Hepatocyte (in vitro differentiated cells): ENCODE measurements at regions not wholly inside any gene's neighbourhood (a gene's known extent, or its start where the extent isn't known, plus 50 kb on each side); places are given as distances from the start of the nearest gene placed in this dataset. TPM values are rescaled to one million over a fixed set of nuclear protein-coding genes. Genes with fewer than 3 reads are reported as not detected.

Experiments used
- DNase-seq: peaks from one replicate; pipeline ENCODE4 v3.0.0-alpha.2; 2016; ENCODE audit warnings: low spot score
- H2AFZ ChIP-seq: fragments of 200-600 bp; sonication (generic); 2 replicates; pipeline ENCODE4 v1.6.0; 2016; ENCODE audit warnings: antibody characterized with exemption, mild to moderate bottlenecking
- H3K27ac ChIP-seq: fragments of 200-600 bp; sonication (generic); 2 replicates; pipeline ENCODE4 v1.5.1; 2016; ENCODE audit warnings: mild to moderate bottlenecking
- H3K27me3 ChIP-seq: fragments of 200-600 bp; sonication (generic); 2 replicates; pipeline ENCODE4 v1.6.1; 2016
- H3K36me3 ChIP-seq: fragments of 200-600 bp; sonication (generic); replicated peaks from 2 replicates; pipeline ENCODE4 v1.5.1; 2016; ENCODE audit warnings: low read depth; ENCODE audit not compliant: insufficient read depth
- H3K4me1 ChIP-seq: fragments of 200-600 bp; sonication (generic); 2 replicates; pipeline ENCODE4 v1.5.1; 2016; ENCODE audit warnings: mild to moderate bottlenecking, moderate library complexity; ENCODE audit not compliant: insufficient read depth
- H3K4me2 ChIP-seq: fragments of 200-600 bp; sonication (generic); 2 replicates; pipeline ENCODE4 v1.6.0; 2016
- H3K4me3 ChIP-seq: fragments of 200-600 bp; sonication (generic); 2 replicates; pipeline ENCODE4 v1.5.1; 2016; ENCODE audit warnings: mild to moderate bottlenecking
- H3K79me2 ChIP-seq: fragments of 200-600 bp; sonication (generic); 2 replicates; pipeline ENCODE4 v1.6.0; 2017; ENCODE audit warnings: mild to moderate bottlenecking
- H3K9me2 ChIP-seq: fragments of 200-600 bp; sonication (generic); replicated peaks from 2 replicates; pipeline ENCODE4 v1.6.0; 2017; ENCODE audit warnings: mild to moderate bottlenecking; ENCODE audit not compliant: insufficient read depth
- H3K9me3 ChIP-seq: fragments of 200-600 bp; sonication (generic); 2 replicates; pipeline ENCODE4 v1.5.1; 2016; ENCODE audit warnings: low read depth, mild to moderate bottlenecking
- H4K20me1 ChIP-seq: fragments of 200-600 bp; sonication (generic); 2 replicates; pipeline ENCODE4 v1.6.0; 2016; ENCODE audit warnings: mild to moderate bottlenecking; ENCODE audit not compliant: insufficient read depth, poor library complexity, severe bottlenecking
- EZH2 ChIP-seq: fragments of 200-600 bp; sonication (generic); IDR thresholded peaks from 2 replicates; pipeline ENCODE4 v1.6.1; 2016; ENCODE audit warnings: antibody characterized with exemption, mild to moderate bottlenecking, borderline replicate concordance
- EZH2phosphoT487 ChIP-seq: fragments of 200-600 bp; sonication (generic); IDR thresholded peaks from one replicate; pipeline ENCODE4 v1.6.1; 2018; ENCODE audit warnings: antibody characterized with exemption, mild to moderate bottlenecking, low read depth, moderate library complexity; ENCODE audit not compliant: unreplicated experiment, severe bottlenecking
- WGBS: methylation state at CpG from one replicate; pipeline ENCODE4 v1.1.6; 2016; ENCODE audit warnings: low lambda C conversion rate; ENCODE audit errors: missing lambda C conversion rate; 5-methylcytosine and 5-hydroxymethylcytosine counted together
- small RNA-seq: library from RNA; depleted of rRNA; stranded (forward); fragments of <200 nt; gene quantifications from one replicate; pipeline ENCODE3, GENCODE V24; 2014
- TF ChIP-seq, protein P1 (sequence below): fragments of 200-600 bp; sonication (generic); IDR thresholded peaks from 2 replicates; pipeline ENCODE4 v1.5.1; 2016; ENCODE audit warnings: antibody characterized with exemption, mild to moderate bottlenecking; ENCODE audit not compliant: poor library complexity

DNA sequence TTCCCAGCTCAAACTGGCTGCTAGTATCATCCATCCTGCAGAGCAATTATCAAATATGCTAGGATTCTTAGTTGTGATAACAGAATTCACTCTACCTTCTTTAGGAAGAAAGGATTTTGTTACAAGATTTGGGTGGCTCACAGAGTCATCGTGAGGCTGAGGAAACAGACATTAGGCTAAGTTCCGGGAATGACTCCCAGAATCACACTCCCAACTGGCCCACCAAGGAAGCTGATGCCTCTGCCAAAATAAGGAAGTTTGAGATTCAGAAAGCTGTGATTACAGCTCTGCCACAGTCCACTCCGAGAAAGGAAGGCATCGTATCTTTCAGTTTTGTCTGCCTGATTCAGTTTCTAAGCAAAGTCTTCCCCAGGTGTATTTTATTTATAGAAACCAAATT, 50.6 kb upstream of the LYPLAL1 start:
- H3K4me3 ChIP-seq: no peak overlapping the region
- H3K9me2 ChIP-seq: no peaks in the 10 kb centered on the region
- no peak for TF ChIP-seq EZH2
- no peak for TF ChIP-seq EZH2phosphoT487
- TF ChIP-seq, protein P1, sequence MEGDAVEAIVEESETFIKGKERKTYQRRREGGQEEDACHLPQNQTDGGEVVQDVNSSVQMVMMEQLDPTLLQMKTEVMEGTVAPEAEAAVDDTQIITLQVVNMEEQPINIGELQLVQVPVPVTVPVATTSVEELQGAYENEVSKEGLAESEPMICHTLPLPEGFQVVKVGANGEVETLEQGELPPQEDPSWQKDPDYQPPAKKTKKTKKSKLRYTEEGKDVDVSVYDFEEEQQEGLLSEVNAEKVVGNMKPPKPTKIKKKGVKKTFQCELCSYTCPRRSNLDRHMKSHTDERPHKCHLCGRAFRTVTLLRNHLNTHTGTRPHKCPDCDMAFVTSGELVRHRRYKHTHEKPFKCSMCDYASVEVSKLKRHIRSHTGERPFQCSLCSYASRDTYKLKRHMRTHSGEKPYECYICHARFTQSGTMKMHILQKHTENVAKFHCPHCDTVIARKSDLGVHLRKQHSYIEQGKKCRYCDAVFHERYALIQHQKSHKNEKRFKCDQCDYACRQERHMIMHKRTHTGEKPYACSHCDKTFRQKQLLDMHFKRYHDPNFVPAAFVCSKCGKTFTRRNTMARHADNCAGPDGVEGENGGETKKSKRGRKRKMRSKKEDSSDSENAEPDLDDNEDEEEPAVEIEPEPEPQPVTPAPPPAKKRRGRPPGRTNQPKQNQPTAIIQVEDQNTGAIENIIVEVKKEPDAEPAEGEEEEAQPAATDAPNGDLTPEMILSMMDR: no peak
- WGBS: 57% methylated on average over 4 of the region's 4 CpGs
- H2AFZ ChIP-seq: no peak overlapping the region
- H3K4me2 ChIP-seq: no peak overlapping the region
- peaks cover 9% of the 10 kb centered on the region for H3K4me1 ChIP-seq
- H3K27me3 ChIP-seq: no peaks in the 10 kb centered on the region
- no peaks in the 10 kb centered on the region for H4K20me1 ChIP-seq
- no peaks in the 10 kb centered on the region for H3K9me3 ChIP-seq
- no peaks in the 10 kb centered on the region for H3K79me2 ChIP-seq
- DNase-seq: no peak
- H3K36me3 ChIP-seq: no peaks in the 10 kb centered on the region
- no peak overlapping the region for H3K27ac ChIP-seq

Small RNAs in the stretch of these regions (small RNA-seq; reads per million reads assigned to genes)
- not detected for gene RF00012
